A673 (cell line): ENCODE measurements at regions not wholly inside any gene's neighbourhood (a gene's known extent, or its start where the extent isn't known, plus 50 kb on each side); places are given as distances from the start of the nearest gene placed in this dataset.

Experiments used
- BruUV-seq: library from RNA; stranded (reverse); fragments of 400-500 nt; replicated peaks from 2 replicates; lab custom pipeline; 2021; lab: Mats Ljungman, UMichigan
- CTCF ChIA-PET: fragments of 300-600 bp; sonication (Branson Sonifier 250); formaldehyde crosslinking; loops from one replicate; lab custom pipeline; 2022; ENCODE audit warnings: antibody characterized with exemption; lab: Charles Lee
- POLR2A ChIA-PET: fragments of 300-600 bp; sonication (Branson Sonifier 250); formaldehyde crosslinking; loops from one replicate; lab custom pipeline; 2022; ENCODE audit warnings: antibody characterized with exemption; ENCODE audit not compliant: low non-redundant PET; lab: Charles Lee
- DNase-seq: peaks from one replicate; pipeline ENCODE4 v3.0.0-alpha.2; 2015; ENCODE audit warnings: low spot score
- H3K27ac ChIP-seq: fragments of 200-600 bp; sonication (generic); 2 replicates; pipeline ENCODE4 v1.5.1; 2016; ENCODE audit warnings: mixed run types, low read depth, mild to moderate bottlenecking, mixed read lengths, antibody characterized with exemption, low read length; ENCODE audit not compliant: poor library complexity, severe bottlenecking
- H3K27me3 ChIP-seq: fragments of 200-600 bp; sonication (generic); replicated peaks from 2 replicates; pipeline ENCODE4 v1.6.1; 2017; ENCODE audit warnings: mixed run types, low read depth, mild to moderate bottlenecking, mixed read lengths, antibody characterized with exemption, low read length; ENCODE audit not compliant: insufficient read depth, poor library complexity
- H3K36me3 ChIP-seq: fragments of 200-600 bp; sonication (generic); 2 replicates; pipeline ENCODE4 v1.6.1; 2016; ENCODE audit warnings: mixed run types, mild to moderate bottlenecking, mixed read lengths, antibody characterized with exemption, low read length; ENCODE audit not compliant: insufficient read depth, poor library complexity, severe bottlenecking
- H3K4me1 ChIP-seq: fragments of 200-600 bp; sonication (generic); 2 replicates; pipeline ENCODE4 v1.6.1; 2017; ENCODE audit warnings: mixed run types, mild to moderate bottlenecking, mixed read lengths, antibody characterized with exemption, low read length; ENCODE audit not compliant: insufficient read depth, poor library complexity, severe bottlenecking
- H3K4me3 ChIP-seq: fragments of 200-600 bp; sonication (generic); 2 replicates; pipeline ENCODE4 v1.5.1; 2016; ENCODE audit warnings: low read depth, mixed run types, mild to moderate bottlenecking, mixed read lengths, low read length; ENCODE audit not compliant: poor library complexity, severe bottlenecking
- H3K9me3 ChIP-seq: fragments of 200-600 bp; sonication (generic); 2 replicates; pipeline ENCODE4 v1.6.1; 2016; ENCODE audit warnings: mixed run types, low read depth, mild to moderate bottlenecking, mixed read lengths, antibody characterized with exemption, low read length; ENCODE audit not compliant: poor library complexity, severe bottlenecking
- CTCF ChIP-seq: fragments of 300-800, 200-600 bp; sonication (generic); conservative IDR thresholded peaks from 2 replicates; pipeline ENCODE4 v1.5.1; 2017; ENCODE audit warnings: low read depth, mild to moderate bottlenecking, antibody characterized with exemption, low read length, moderate library complexity, mixed read lengths
- EZH2 ChIP-seq: fragments of 200-600 bp; sonication (generic); IDR thresholded peaks from 2 replicates; pipeline ENCODE4 v1.6.1; 2017; ENCODE audit warnings: borderline replicate concordance, low read depth, mild to moderate bottlenecking, mixed read lengths, antibody characterized with exemption, low read length; ENCODE audit not compliant: poor library complexity, severe bottlenecking
- intact Hi-C: fragments of 100-400 bp; cut with micrococcal nuclease; formaldehyde crosslinking; loops from one replicate; pipeline ENCODE4 v1.10.0; 2022; ENCODE audit not compliant: unreplicated experiment

- POLR2A ChIA-PET: no interaction called here
Observed at GRCh38 chr22:25407226-25407858, 157.1 kb upstream of the GRK3 start.

GRCh38 chr22:25407859-25408229, 156.6 kb upstream of the GRK3 start:
- H3K27ac ChIP-seq: no peak overlapping the region
- H3K27me3 ChIP-seq: no peaks in the 10 kb centered on the region
- no TSS peak for BruUV-seq
- H3K36me3 ChIP-seq: no peaks in the 10 kb centered on the region
- no peak for TF ChIP-seq EZH2
- TF ChIP-seq CTCF: no peak
- ChIA-PET CTCF (no interaction called here), POLR2A (no interaction called here)
- no peak overlapping the region for H3K4me3 ChIP-seq
- intact Hi-C loops: no loop called here
- H3K9me3 ChIP-seq: no peaks in the 10 kb centered on the region
- H3K4me1 ChIP-seq: peaks cover 11% of the 10 kb centered on the region
- DNase-seq: no peak

More at GRCh38 chr22:25407226-25407858, 157.1 kb upstream of the GRK3 start:
- DNase-seq: no peak
- no peaks in the 10 kb centered on the region for H3K36me3 ChIP-seq
- H3K4me1 ChIP-seq: peaks cover 16% of the 10 kb centered on the region
- no peak overlapping the region for H3K27ac ChIP-seq
- H3K4me3 ChIP-seq: no peak overlapping the region
- BruUV-seq: no TSS peak
- TF ChIP-seq EZH2: no peak
- no peak for TF ChIP-seq CTCF
- no peaks in the 10 kb centered on the region for H3K9me3 ChIP-seq
- intact Hi-C loops: no loop called here
- no peaks in the 10 kb centered on the region for H3K27me3 ChIP-seq
- CTCF ChIA-PET: no interaction called here

GRCh38 chr22:25409240-25409639, 155.2 kb upstream of the GRK3 start:
- TF ChIP-seq EZH2 (no peak), CTCF (no peak)
- no TSS peak for BruUV-seq
- POLR2A ChIA-PET: no interaction called here
- intact Hi-C loops: no loop called here
- Histone ChIP-seq H3K4me1 (no peaks in the 10 kb centered on the region), H3K9me3 (no peaks in the 10 kb centered on the region), H3K27ac (no peak overlapping the region), H3K36me3 (no peaks in the 10 kb centered on the region), H3K27me3 (no peaks in the 10 kb centered on the region), H3K4me3 (no peak overlapping the region)
- CTCF ChIA-PET: no interaction called here
- DNase-seq: no peak
